ENCODE measurements at regions not wholly inside any gene's neighbourhood (a gene's known extent, or its start where the extent isn't known, plus 50 kb on each side); places are given as distances from the start of the nearest gene placed in this dataset.

DNA sequence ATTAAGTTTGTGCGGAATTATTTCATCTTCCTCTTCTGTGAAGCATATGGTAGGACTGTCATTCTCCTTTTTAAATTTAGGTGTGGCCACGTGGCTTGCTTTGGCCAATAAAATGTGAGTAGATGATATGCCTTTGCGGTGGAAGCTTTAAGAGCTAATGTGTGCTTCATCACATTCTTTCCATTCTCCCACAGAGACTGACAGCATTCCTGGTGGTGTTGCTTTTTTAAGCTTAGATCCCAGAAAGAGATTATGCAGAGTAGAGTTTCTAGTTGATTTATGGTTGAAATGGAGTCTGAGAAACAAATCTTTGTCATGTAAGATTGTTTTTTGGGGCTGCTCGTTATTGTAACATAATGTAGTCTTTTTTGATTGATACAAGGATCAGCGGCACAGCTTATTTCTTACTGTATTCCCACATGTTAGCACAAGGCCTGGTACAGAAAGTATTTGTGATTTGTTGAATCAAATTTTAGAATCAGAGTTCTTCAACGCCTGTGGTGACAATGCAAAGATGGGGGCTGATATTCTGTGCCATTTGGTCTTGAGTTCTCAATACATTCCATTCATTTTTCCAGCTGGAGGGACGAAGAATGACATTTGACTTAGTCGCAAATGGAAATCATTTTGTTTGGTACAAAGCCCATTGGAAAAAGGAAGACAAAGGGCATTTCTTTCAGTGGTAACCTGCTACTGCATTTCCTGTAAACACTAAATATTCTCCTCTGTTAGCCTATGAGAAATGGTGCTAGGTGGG is 209.9 kb upstream of the VLDLR start:
- in situ Hi-C loops (cut with MboI; ENCODE audit: low sequenced_read_pairs, unreplicated experiment), result no loop called here
- no peak for DNase-seq (ENCODE audit: low spot score)
- TF ChIP-seq, protein P1, sequence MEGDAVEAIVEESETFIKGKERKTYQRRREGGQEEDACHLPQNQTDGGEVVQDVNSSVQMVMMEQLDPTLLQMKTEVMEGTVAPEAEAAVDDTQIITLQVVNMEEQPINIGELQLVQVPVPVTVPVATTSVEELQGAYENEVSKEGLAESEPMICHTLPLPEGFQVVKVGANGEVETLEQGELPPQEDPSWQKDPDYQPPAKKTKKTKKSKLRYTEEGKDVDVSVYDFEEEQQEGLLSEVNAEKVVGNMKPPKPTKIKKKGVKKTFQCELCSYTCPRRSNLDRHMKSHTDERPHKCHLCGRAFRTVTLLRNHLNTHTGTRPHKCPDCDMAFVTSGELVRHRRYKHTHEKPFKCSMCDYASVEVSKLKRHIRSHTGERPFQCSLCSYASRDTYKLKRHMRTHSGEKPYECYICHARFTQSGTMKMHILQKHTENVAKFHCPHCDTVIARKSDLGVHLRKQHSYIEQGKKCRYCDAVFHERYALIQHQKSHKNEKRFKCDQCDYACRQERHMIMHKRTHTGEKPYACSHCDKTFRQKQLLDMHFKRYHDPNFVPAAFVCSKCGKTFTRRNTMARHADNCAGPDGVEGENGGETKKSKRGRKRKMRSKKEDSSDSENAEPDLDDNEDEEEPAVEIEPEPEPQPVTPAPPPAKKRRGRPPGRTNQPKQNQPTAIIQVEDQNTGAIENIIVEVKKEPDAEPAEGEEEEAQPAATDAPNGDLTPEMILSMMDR (IDR thresholded peaks at IDR 0.05; ENCODE audit: borderline replicate concordance, control extremely low read depth, extremely low read depth, insufficient read depth, missing control alignments), result no peak

DNA sequence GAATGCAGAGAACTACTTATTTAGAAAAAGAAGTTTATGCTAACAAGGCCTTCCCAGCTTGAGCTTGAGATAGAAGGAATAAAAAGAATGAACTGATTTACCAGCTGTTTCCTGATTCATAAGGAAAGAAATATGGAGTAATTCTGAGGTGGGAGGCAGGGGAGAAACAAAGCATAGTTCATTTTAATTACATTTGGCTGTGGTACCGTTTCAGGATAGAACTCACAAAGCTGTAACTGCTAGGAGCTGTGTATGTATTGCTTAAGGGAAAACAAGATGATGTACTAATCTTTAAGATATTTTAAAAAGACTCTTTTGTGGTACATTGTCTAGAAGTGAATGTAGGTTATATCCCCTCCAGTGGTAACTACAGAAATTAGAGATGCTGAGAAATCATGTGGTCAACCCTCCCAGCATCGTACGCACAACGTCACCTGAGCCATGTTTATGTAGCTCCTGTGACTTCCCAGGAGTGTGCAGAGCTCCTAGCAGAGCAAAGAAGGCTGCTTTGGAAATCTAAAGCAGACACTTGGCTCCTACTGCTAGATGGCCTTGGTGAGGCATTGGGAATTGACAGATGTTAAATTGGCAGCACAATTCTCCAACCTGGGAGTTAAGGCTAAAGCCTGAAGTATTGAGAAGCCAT is 208.3 kb upstream of the VLDLR start:
- TF ChIP-seq, protein P1 (IDR thresholded peaks at IDR 0.05; ENCODE audit: borderline replicate concordance, control extremely low read depth, extremely low read depth, insufficient read depth, missing control alignments), result no peak

GRCh38 chr9:2414465-2414864 is 207.1 kb upstream of the VLDLR start:
- in situ Hi-C loops (cut with MboI; ENCODE audit: low sequenced_read_pairs, unreplicated experiment), result no loop called here
- TF ChIP-seq, protein P1 (IDR thresholded peaks at IDR 0.05; ENCODE audit: borderline replicate concordance, control extremely low read depth, extremely low read depth, insufficient read depth, missing control alignments), result no peak
- no peak for DNase-seq (ENCODE audit: low spot score)

More for the DNA sequence above, 208.3 kb upstream of the VLDLR start:
- in situ Hi-C loops (cut with MboI; ENCODE audit: low sequenced_read_pairs, unreplicated experiment), result no loop called here
- no peak for DNase-seq (ENCODE audit: low spot score)

- TF ChIP-seq, protein P1 (IDR thresholded peaks at IDR 0.05; ENCODE audit: borderline replicate concordance, control extremely low read depth, extremely low read depth, insufficient read depth, missing control alignments), result no peak
- in situ Hi-C loops (cut with MboI; ENCODE audit: low sequenced_read_pairs, unreplicated experiment), result no loop called here
- no peak for DNase-seq (ENCODE audit: low spot score)
Measured at GRCh38 chr9:2415326-2415725, 206.3 kb upstream of the VLDLR start.

- in situ Hi-C loops (cut with MboI; ENCODE audit: low sequenced_read_pairs, unreplicated experiment), result no loop called here
- DNase-seq (ENCODE audit: low spot score), result no peak
- TF ChIP-seq, protein P1 (IDR thresholded peaks at IDR 0.05; ENCODE audit: borderline replicate concordance, control extremely low read depth, extremely low read depth, insufficient read depth, missing control alignments), result no peak
Measured at GRCh38 chr9:2417730-2418129, 203.9 kb upstream of the VLDLR start.

GRCh38 chr9:2418619-2419018 is 203.0 kb upstream of the VLDLR start:
- TF ChIP-seq, protein P1 (IDR thresholded peaks at IDR 0.05; ENCODE audit: borderline replicate concordance, control extremely low read depth, extremely low read depth, insufficient read depth, missing control alignments), result no peak
- no peak for DNase-seq (ENCODE audit: low spot score)
- in situ Hi-C loops (cut with MboI; ENCODE audit: low sequenced_read_pairs, unreplicated experiment), result no loop called here

Measured in GM13976 (cell line).